DMS79 (cell line): ENCODE measurements at regions not wholly inside any gene's neighbourhood (a gene's known extent, or its start where the extent isn't known, plus 50 kb on each side); places are given as distances from the start of the nearest gene placed in this dataset.
"Not testable (repeated sequence)": the region's sequence is repeated elsewhere in the genome, so short reads cannot be mapped to it uniquely, and the experiment has no call there.

Experiments
- DNase-seq: peaks from one replicate; lab custom pipeline; 2025; lab: John Stamatoyannopoulos, UW

- no peak for DNase-seq
These were observed 57.3 kb upstream of the PRSS12 start for GRCh38 chr4:118410138-118410537.

GRCh38 chr4:118417325-118417724 lies 64.5 kb upstream of the PRSS12 start:
- DNase-seq, result no peak

- not testable (repeated sequence) for DNase-seq
These were observed 65.0 kb upstream of the PRSS12 start for GRCh38 chr4:118417800-118418199.

GRCh38 chr4:118418396-118418795 lies 65.6 kb upstream of the PRSS12 start:
- not testable (repeated sequence) for DNase-seq

GRCh38 chr4:118419626-118420025 lies 66.8 kb upstream of the PRSS12 start:
- DNase-seq, result not testable (repeated sequence)

GRCh38 chr4:118424062-118424461 lies 71.3 kb upstream of the PRSS12 start:
- not testable (repeated sequence) for DNase-seq

- DNase-seq, result not testable (repeated sequence)
These were observed 76.1 kb upstream of the PRSS12 start for GRCh38 chr4:118428881-118429280.

GRCh38 chr4:118432359-118432758 lies 79.6 kb upstream of the PRSS12 start:
- not testable (repeated sequence) for DNase-seq

GRCh38 chr4:118433612-118434375 lies 81.0 kb upstream of the PRSS12 start:
- DNase-seq, result not testable (repeated sequence)

GRCh38 chr4:118435415-118435814 lies 82.6 kb upstream of the PRSS12 start:
- DNase-seq, result not testable (repeated sequence)

- DNase-seq, result not testable (repeated sequence)
These were observed 89.5 kb upstream of the PRSS12 start for GRCh38 chr4:118442115-118442837.

GRCh38 chr4:118447397-118447796 lies 94.6 kb upstream of the PRSS12 start:
- DNase-seq, result not testable (repeated sequence)

- DNase-seq, result not testable (repeated sequence)
These were observed 102.1 kb upstream of the PRSS12 start for GRCh38 chr4:118454857-118455256.

GRCh38 chr4:118461435-118461834 lies 108.6 kb upstream of the PRSS12 start:
- DNase-seq, result not testable (repeated sequence)

GRCh38 chr4:118465831-118466230 lies 113.0 kb upstream of the PRSS12 start:
- not testable (repeated sequence) for DNase-seq

GRCh38 chr4:118474001-118474626 lies 121.3 kb upstream of the PRSS12 start:
- not testable (repeated sequence) for DNase-seq

GRCh38 chr4:118474771-118475170 lies 122.0 kb upstream of the PRSS12 start:
- DNase-seq, result not testable (repeated sequence)

- DNase-seq, result not testable (repeated sequence)
These were observed 123.1 kb upstream of the PRSS12 start for GRCh38 chr4:118475901-118476300.

- DNase-seq, result not testable (repeated sequence)
These were observed 125.0 kb upstream of the PRSS12 start for GRCh38 chr4:118477826-118478225.

GRCh38 chr4:118485801-118486314 lies 133.1 kb upstream of the PRSS12 start:
- DNase-seq, result not testable (repeated sequence)

GRCh38 chr4:118492963-118493362 lies 140.2 kb upstream of the PRSS12 start:
- not testable (repeated sequence) for DNase-seq

GRCh38 chr4:118494437-118494836 lies 141.6 kb upstream of the PRSS12 start:
- DNase-seq, result not testable (repeated sequence)
